ENCODE measurements at regions not wholly inside any gene's neighbourhood (a gene's known extent, or its start where the extent isn't known, plus 50 kb on each side); places are given as distances from the start of the nearest gene placed in this dataset.
"Not testable (repeated sequence)": the region's sequence is repeated elsewhere in the genome, so short reads cannot be mapped to it uniquely, and the experiment has no call there.

DNA sequence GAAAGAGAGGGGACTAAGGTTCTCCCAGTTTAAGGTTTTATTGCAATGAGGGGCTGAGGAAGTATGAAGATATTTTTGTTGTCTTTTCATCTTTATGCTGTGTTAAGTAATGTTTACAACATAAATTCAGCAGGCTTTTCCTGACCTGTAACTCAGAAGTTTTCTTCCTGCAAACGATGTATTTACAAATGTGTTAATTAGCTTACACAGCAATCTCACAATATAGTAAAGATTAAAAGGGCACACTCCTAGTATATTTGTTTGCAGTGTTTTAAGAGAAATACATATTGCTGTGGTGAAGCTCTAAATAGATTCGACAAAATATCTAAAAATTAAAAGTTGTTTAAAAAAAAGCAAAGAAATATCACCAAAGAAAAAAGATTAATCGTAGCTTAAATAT, 55.7 kb downstream of the OR11H12 start:
- Mint-ChIP-seq H3K4me1 (no peaks in the 10 kb centered on the region), H3K27ac (no peak overlapping the region), H3K9me3 (peaks cover 9% of the 10 kb centered on the region), H3K4me3 (no peak overlapping the region), H3K36me3 (no peaks in the 10 kb centered on the region)
- ATAC-seq (no peak), DNase-seq (ENCODE audit: low spot score in 2 of 2) (no peak)

GRCh38 chr14:18659892-18660584, 59.1 kb downstream of the OR11H12 start:
- DNase-seq (ENCODE audit: low spot score in 2 of 2); H3K4me3 Mint-ChIP-seq; H3K4me1 Mint-ChIP-seq; ATAC-seq; H3K27ac Mint-ChIP-seq; H3K36me3 Mint-ChIP-seq; H3K9me3 Mint-ChIP-seq: not testable (repeated sequence)

DNA sequence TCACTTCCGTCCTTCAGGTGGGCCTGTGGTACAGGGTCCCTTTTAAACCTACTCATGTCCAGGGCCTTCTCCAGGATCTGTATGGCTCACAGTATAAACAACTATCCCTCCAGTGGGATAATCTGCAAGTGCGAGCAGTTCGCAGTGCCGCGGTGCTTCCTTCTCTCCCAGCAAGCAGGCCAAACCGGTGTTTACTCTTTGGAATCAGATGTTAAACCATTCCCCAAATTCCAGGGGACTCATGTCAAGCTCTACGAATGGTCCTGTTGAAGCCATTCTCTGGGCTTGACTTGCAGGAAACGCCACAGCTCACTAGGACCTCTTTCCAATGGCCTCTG, 59.6 kb downstream of the OR11H12 start:
- Mint-ChIP-seq H3K9me3 (peaks cover 9% of the 10 kb centered on the region), H3K4me1 (no peaks in the 10 kb centered on the region), H3K4me3 (no peak overlapping the region), H3K36me3 (no peaks in the 10 kb centered on the region), H3K27ac (no peak overlapping the region)
- ATAC-seq (peak; percentile 31), DNase-seq (ENCODE audit: low spot score in 2 of 2) (no peak)

DNA sequence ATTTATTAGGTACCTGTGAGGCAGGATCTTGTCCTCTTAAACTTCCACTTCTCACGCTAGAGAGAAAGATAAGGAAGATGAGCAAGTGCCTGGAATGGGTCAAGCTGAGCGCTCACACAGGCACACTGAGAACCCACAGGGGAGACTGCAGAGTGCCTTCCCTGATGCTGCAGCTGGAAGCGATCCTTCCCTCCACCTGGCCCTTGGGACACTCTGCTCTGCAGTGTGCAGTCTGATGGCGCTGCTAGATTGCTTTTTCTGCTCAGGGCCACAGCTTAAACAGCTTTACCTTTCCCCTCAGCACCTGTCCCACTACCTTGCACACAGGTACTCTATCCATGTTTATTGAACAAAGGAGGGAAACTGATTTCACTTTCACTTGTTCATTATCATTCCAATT, 66.9 kb downstream of the OR11H12 start:
- not testable (repeated sequence) for DNase-seq (ENCODE audit: low spot score in 2 of 2); H3K36me3 Mint-ChIP-seq; H3K4me3 Mint-ChIP-seq

GRCh38 chr14:18688346-18688745, 87.4 kb downstream of the OR11H12 start:
- no peak for ATAC-seq
- Mint-ChIP-seq H3K36me3 (no peaks in the 10 kb centered on the region), H3K4me3 (no peak overlapping the region), H3K9me3 (peaks cover 18% of the 10 kb centered on the region), H3K4me1 (no peaks in the 10 kb centered on the region), H3K27ac (no peak overlapping the region)
- DNase-seq (ENCODE audit: low spot score in 2 of 2): no peak

More for the DNA sequence above, 66.9 kb downstream of the OR11H12 start:
- not testable (repeated sequence) for H3K27ac Mint-ChIP-seq, H3K9me3 Mint-ChIP-seq, ATAC-seq, H3K4me1 Mint-ChIP-seq

Data from stimulated activated effector memory CD8-positive, alpha-beta T cell treated with anti-CD3 and anti-CD28 coated beads, Interleukin-12 subunit alpha, Interleukin-12 subunit beta, amount 100 ng/mL, for 72 hours (primary cell).